ENCODE measurements at regions not wholly inside any gene's neighbourhood (a gene's known extent, or its start where the extent isn't known, plus 50 kb on each side); places are given as distances from the start of the nearest gene placed in this dataset.

DNA sequence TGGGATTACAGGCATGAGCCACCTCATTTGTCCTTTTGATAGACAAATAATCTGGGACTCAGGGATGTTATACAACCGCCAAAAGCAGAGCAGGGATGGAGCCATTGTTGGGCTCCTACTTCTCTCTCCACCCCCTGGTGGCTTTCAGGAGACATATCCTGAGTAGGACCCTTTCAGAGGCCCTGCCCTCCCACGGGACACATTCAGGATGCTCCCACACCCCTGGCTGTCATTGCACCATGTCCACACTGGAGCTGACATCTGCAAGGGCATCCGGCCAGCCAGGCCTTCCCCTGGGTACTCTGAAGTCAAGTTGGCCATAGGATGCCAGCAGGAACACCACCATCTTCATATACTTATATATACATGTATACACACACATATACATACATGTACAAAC is 181.8 kb downstream of the SYK start:
- Histone ChIP-seq H3K4me1 (ENCODE audit: insufficient read depth) (no peaks in the 10 kb centered on the region), H3K36me3 (no peaks in the 10 kb centered on the region), H3K4me3 (no peak overlapping the region), H3K9me3 (no peaks in the 10 kb centered on the region), H3K27me3 (no peaks in the 10 kb centered on the region), H3K27ac (no peak overlapping the region)
- 77 to 83% (median 82%) methylated on average over 3 of the region's 3 CpGs for WGBS, 3 donors
- TF ChIP-seq POLR2A (IDR thresholded peaks at IDR 0.05) = no peak
- no peak for TF ChIP-seq CTCF (IDR thresholded peaks at IDR 0.05)
- TF ChIP-seq EP300 (IDR thresholded peaks at IDR 0.05) = no peak
- intact Hi-C loops (cut with DNase I) = no loop called here
- no peak for DNase-seq

DNA sequence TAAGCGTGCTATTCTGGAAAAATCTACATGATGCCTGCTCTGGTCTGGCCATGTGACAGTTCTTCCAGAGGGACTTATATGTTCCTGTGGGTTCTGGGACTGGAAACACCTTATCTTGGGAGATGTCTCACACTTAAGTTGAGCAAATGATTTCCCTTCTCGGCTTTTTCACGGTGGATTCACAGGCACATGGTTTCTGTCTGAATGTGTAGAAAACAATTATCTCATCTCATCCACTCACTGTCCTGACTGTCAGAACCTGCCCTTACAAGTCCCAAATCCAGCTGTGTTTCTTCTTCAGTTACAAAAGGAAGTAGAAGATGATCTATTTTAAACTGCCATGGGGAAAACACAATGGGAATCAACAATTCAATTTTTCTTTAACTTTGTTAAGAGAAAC is 184.0 kb downstream of the SYK start:
- H3K36me3 ChIP-seq = no peaks in the 10 kb centered on the region

GRCh38 chr9:90986161-90986560 is 184.5 kb downstream of the SYK start:
- intact Hi-C loops (cut with DNase I) = loop anchor here in 1 of 4 donors (1.0 kb wide), 1 partner anchor 48 kb away; no protein-coding TSS in a partner anchor
- Histone ChIP-seq H3K27ac (no peak overlapping the region), H3K4me1 (ENCODE audit: insufficient read depth) (no peaks in the 10 kb centered on the region), H3K9me3 (peaks cover 0 to 3% of the 10 kb centered on the region in 2 donors), H3K27me3 (no peaks in the 10 kb centered on the region), H3K36me3 (no peaks in the 10 kb centered on the region), H3K4me3 (no peak overlapping the region)
- DNase-seq = no peak
- WGBS, 3 donors = 76 to 89% (median 80%) methylated on average over 3 of the region's 3 CpGs
- TF ChIP-seq EP300 (IDR thresholded peaks at IDR 0.05) (no peak), POLR2A (IDR thresholded peaks at IDR 0.05) (no peak), CTCF (IDR thresholded peaks at IDR 0.05) (no peak)

More for the DNA sequence above, 184.0 kb downstream of the SYK start:
- TF ChIP-seq CTCF (IDR thresholded peaks at IDR 0.05) = no peak
- no peak for TF ChIP-seq EP300 (IDR thresholded peaks at IDR 0.05)
- no peak for TF ChIP-seq POLR2A (IDR thresholded peaks at IDR 0.05)
- H3K27me3 ChIP-seq = no peaks in the 10 kb centered on the region
- intact Hi-C loops (cut with DNase I) = loop anchor here in 1 of 4 donors (1.0 kb wide), 1 partner anchor 49 kb away; no protein-coding TSS in a partner anchor
- DNase-seq = no peak
- no peaks in the 10 kb centered on the region for H3K4me1 ChIP-seq (ENCODE audit: insufficient read depth)
- WGBS, 3 donors = 62 to 71% (median 69%) methylated on average over 3 of the region's 3 CpGs
- H3K4me3 ChIP-seq = no peak overlapping the region
- no peak overlapping the region for H3K27ac ChIP-seq
- peaks cover 0 to 3% of the 10 kb centered on the region in 2 donors for H3K9me3 ChIP-seq

DNA sequence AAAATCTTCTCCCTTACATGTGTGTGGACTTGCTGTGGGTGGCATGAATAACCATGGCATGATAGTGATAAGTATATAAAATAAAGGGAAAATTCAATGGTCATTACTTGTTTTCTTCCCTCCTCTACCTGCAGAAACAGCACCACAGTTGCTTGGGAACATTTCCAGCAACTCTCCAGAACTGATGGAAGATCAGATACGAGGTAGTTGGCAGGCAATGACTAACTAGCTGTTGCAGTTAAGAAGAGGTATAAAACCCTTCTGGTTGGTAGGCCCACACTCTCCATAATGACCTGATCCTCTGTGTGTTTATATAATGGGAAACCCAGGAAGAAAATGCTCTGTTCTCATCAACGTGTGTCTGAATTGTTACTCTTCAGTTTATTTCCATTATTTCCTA is 185.9 kb downstream of the SYK start:
- Histone ChIP-seq H3K27ac (no peak overlapping the region), H3K4me1 (ENCODE audit: insufficient read depth) (no peaks in the 10 kb centered on the region), H3K4me3 (no peak overlapping the region), H3K9me3 (peaks cover 0 to 3% of the 10 kb centered on the region in 2 donors), H3K36me3 (no peaks in the 10 kb centered on the region), H3K27me3 (no peaks in the 10 kb centered on the region)
- no peak for TF ChIP-seq CTCF (IDR thresholded peaks at IDR 0.05)
- no peak for TF ChIP-seq POLR2A (IDR thresholded peaks at IDR 0.05)
- TF ChIP-seq EP300 (IDR thresholded peaks at IDR 0.05) = no peak
- intact Hi-C loops (cut with DNase I) = no loop called here
- no peak for DNase-seq
- WGBS, 3 donors = 60 to 70% (median 68%) methylated on average over 2 of the region's 2 CpGs

All from ovary (tissue), 7 donors.